ENCODE measurements at regions not wholly inside any gene's neighbourhood (a gene's known extent, or its start where the extent isn't known, plus 50 kb on each side); places are given as distances from the start of the nearest gene placed in this dataset.
"Not testable (repeated sequence)": the region's sequence is repeated elsewhere in the genome, so short reads cannot be mapped to it uniquely, and the experiment has no call there.

DNA sequence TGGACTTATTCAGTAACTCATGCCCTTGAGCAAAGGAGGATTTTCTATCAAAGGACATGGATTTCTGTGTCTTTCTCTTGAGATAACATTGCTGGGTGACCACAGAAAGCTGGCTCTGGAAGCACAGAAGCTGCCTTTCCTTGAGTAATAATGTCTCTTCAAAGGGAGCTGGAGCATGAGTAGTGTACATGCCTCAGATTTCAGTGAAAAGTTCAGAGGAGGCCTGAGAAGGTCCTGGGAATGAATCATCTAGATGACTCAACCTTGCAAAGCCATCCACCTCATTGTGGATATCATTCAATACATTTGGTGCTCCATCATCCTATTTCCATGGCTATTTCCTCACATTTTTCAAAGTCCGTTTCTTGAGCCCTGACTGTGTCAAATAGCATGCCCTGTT lies 77.6 kb upstream of the OR4M2 start:
- not testable (repeated sequence) for DNase-seq

- DNase-seq = not testable (repeated sequence)
Measured at GRCh38 chr15:21989117-21989516, 91.2 kb upstream of the OR4M2 start.

GRCh38 chr15:21983820-21984219 lies 96.5 kb upstream of the OR4M2 start:
- not testable (repeated sequence) for DNase-seq

DNA sequence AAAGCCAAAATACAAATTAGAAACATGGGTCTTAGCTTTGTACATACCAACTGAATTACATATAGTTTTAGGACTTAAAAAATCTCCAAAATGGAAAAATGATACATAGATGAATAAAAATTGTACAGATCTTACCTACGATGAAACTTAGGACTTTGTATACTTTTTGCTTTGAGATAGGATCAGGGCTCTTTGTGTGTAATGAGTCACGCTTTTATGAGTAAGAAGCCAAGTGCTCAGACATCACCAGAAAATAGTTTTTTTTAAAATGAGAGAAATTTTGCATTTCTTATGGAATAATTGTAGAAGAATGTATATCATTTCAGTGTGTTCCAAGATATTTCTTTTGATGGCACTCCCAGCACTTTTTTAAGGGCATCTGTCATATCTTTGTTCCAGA lies 100.4 kb upstream of the OR4M2 start:
- DNase-seq = not testable (repeated sequence)

- DNase-seq = peak in 1 of 2 donors; percentile 0
Measured at GRCh38 chr15:21953713-21954112, 76.2 kb upstream of the POTEB start.

- DNase-seq = not testable (repeated sequence)
Measured at GRCh38 chr15:21940302-21940701, 62.8 kb upstream of the POTEB start.
